Lung (tissue), 11 donors: ENCODE measurements at regions not wholly inside any gene's neighbourhood (a gene's known extent, or its start where the extent isn't known, plus 50 kb on each side); places are given as distances from the start of the nearest gene placed in this dataset.
A peak's percentile ranks its signal among the peaks of the same experiment; 100 is the strongest.

ENCODE experiments used
- ATAC-seq: fragments of 200-7000 bp; cut with Tn5 transposase; one replicate; pipeline ENCODE4 v1.9.1; 2020; ENCODE audit warnings: moderate number of reproducible peaks; ENCODE audit not compliant: insufficient read depth, low FRiP score
- DNase-seq, 3 donors: peaks; one replicate each; pipeline ENCODE4 v3.0.0-alpha.2; 2013 to 2017
- H3K27ac ChIP-seq, 2 donors: one replicate each; pipeline ENCODE4 v1.5.1; 2013; ENCODE audit warnings: mild to moderate bottlenecking in 2 of 2, moderate library complexity in 2 of 2, control low read depth in 1 of 2, inconsistent platforms in 1 of 2, low read depth in 1 of 2, low read length in 1 of 2
- H3K27me3 ChIP-seq, 3 donors: one replicate each; pipeline ENCODE4 v1.5.1; 2013; ENCODE audit warnings: low read length in 2 of 3; ENCODE audit not compliant: control insufficient read depth in 3 of 3, insufficient read depth in 3 of 3
- H3K36me3 ChIP-seq, 4 donors: one replicate each; pipeline ENCODE4 v1.5.1; 2013; ENCODE audit warnings: low read length in 4 of 4, mild to moderate bottlenecking in 1 of 4, moderate library complexity in 1 of 4; ENCODE audit not compliant: control insufficient read depth in 4 of 4, insufficient read depth in 4 of 4
- H3K4me1 ChIP-seq, 5 donors: one replicate each; pipeline ENCODE4 v1.5.1; 2013; ENCODE audit warnings: low read length in 5 of 5, mild to moderate bottlenecking in 2 of 5, moderate library complexity in 1 of 5; ENCODE audit not compliant: control insufficient read depth in 5 of 5, insufficient read depth in 5 of 5
- H3K4me3 ChIP-seq: one replicate; pipeline ENCODE4 v1.5.1; 2013; ENCODE audit warnings: mild to moderate bottlenecking, control low read depth, moderate library complexity
- H3K9ac ChIP-seq, 2 donors: one replicate each; pipeline ENCODE4 v1.5.1; 2013; ENCODE audit warnings: low read length in 2 of 2, control low read depth in 1 of 2; ENCODE audit not compliant: insufficient read depth in 1 of 2
- H3K9me3 ChIP-seq, 4 donors: one replicate each; pipeline ENCODE4 v1.5.1; 2013; ENCODE audit warnings: low read length in 3 of 4, mild to moderate bottlenecking in 1 of 4, moderate library complexity in 1 of 4; ENCODE audit not compliant: control insufficient read depth in 4 of 4, insufficient read depth in 3 of 4
- CTCF ChIP-seq: IDR thresholded peaks from 2 replicates; pipeline ENCODE4 v1.5.1; 2012; ENCODE audit warnings: mild to moderate bottlenecking; ENCODE audit errors: control extremely low read depth, extremely low read depth
- WGBS, 2 donors: extraction: QIAGEN DNeasy Blood & Tissue Kit; methylation state at CpG; one replicate each; pipeline ENCODE4 v1.1.7; 2013; 5-methylcytosine and 5-hydroxymethylcytosine counted together
- donor health status: control.
- donor health status: control.
- donor health status: Bipolar disorder and iron deficiency.
- donor health status: healthy.
- donor health status: DM: yes; HTN: yes; CAD: no.

DNA sequence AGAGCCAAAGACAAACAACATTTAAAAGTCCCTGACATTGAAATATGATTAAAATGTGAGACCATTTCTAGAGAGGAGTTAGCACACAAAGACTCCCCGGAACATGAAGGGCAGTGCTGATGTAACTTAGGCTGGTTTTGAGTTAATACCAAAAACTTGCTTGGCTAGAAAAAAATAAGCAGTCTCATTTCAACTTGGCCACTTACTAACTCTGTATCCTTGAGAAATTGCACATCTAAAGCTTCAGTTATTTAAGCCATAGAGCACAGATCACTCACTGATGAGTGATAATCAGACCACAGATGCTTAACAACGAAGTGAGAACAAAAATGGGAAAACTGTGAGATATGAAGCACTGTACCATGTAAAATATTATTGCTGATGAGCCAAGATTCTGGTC, 65.9 kb upstream of the MAOA start:
- Histone ChIP-seq H3K36me3 (no peaks in the 10 kb centered on the region), H3K9me3 (no peaks in the 10 kb centered on the region), H3K27ac (no peak overlapping the region), H3K4me3 (no peak overlapping the region), H3K4me1 (peaks cover 0 to 21% (median 0%) of the 10 kb centered on the region in 5 donors), H3K27me3 (peaks cover 3 to 6% (median 4%) of the 10 kb centered on the region in 3 donors), H3K9ac (no peak overlapping the region)
- no peak for TF ChIP-seq CTCF
- WGBS, 2 donors = 50 to 68% methylated on average over 2 of the region's 2 CpGs
- ATAC-seq (peak; percentile 42), DNase-seq (peak in 1 of 3 donors; percentile 25)

- peak; percentile 42 to 91 (median 82) for DNase-seq
- 68 to 85% methylated on average over 3 of the region's 3 CpGs for WGBS, 2 donors
- Histone ChIP-seq H3K4me3 (no peak overlapping the region), H3K9me3 (no peaks in the 10 kb centered on the region), H3K4me1 (peaks cover 0 to 21% (median 0%) of the 10 kb centered on the region in 5 donors), H3K9ac (peak overlapping the region in 1 of 2 donors; percentile 28), H3K36me3 (no peaks in the 10 kb centered on the region), H3K27me3 (peaks cover 3 to 6% (median 3%) of the 10 kb centered on the region in 3 donors), H3K27ac (no peak overlapping the region)
- TF ChIP-seq CTCF = no peak
- ATAC-seq = no peak
Observed at GRCh38 chrX:43592597-43592996, 63.5 kb upstream of the MAOA start.

DNA sequence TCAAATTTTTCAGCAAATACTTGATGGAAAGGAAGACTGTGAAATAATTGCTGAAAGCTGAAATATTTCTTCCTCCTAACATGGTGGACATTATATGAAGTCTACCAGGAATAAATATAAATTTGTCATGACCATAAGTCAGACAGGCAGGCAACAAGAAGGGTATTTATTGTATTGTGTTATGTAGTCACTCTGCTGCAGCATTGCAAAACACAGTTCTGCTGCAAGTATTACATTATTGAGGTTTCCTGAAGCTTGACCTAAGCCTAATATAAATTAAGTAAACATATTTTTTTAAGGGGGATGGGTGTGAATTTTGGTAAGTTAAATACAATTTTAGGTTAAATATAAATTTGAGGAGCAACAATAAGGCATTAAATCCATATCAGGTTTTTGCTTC, 60.2 kb upstream of the MAOA start:
- peaks cover 0 to 7% (median 3%) of the 10 kb centered on the region in 3 donors for H3K27me3 ChIP-seq
- no peaks in the 10 kb centered on the region for H3K36me3 ChIP-seq
- DNase-seq (no peak), ATAC-seq (no peak)
- no peak overlapping the region for H3K4me3 ChIP-seq
- no peaks in the 10 kb centered on the region for H3K9me3 ChIP-seq
- no peak for TF ChIP-seq CTCF
- H3K27ac ChIP-seq = no peak overlapping the region
- no peak overlapping the region for H3K9ac ChIP-seq
- peaks cover 0 to 8% (median 0%) of the 10 kb centered on the region in 5 donors for H3K4me1 ChIP-seq

- no peak for TF ChIP-seq CTCF
- Histone ChIP-seq H3K4me3 (no peak overlapping the region), H3K36me3 (no peaks in the 10 kb centered on the region), H3K27ac (no peak overlapping the region), H3K9me3 (peaks cover 0 to 2% (median 0%) of the 10 kb centered on the region in 4 donors), H3K4me1 (no peaks in the 10 kb centered on the region), H3K27me3 (peaks cover 0 to 3% (median 0%) of the 10 kb centered on the region in 3 donors), H3K9ac (no peak overlapping the region)
- no peak for ATAC-seq
- DNase-seq = no peak
Observed at GRCh38 chrX:43604753-43605152, 51.3 kb upstream of the MAOA start.
